HEK293T (cell line): ENCODE measurements at regions not wholly inside any gene's neighbourhood (a gene's known extent, or its start where the extent isn't known, plus 50 kb on each side); places are given as distances from the start of the nearest gene placed in this dataset.

ENCODE experiments used
- CTCF ChIA-PET: fragments of 350-600 bp; formaldehyde crosslinking; extraction: SDS; loops from one replicate; lab custom pipeline; 2021; ENCODE audit warnings: antibody characterized with exemption, inconsistent platforms; lab: Yijun Ruan, JAX
- POLR2A ChIA-PET: fragments of 350-600 bp; formaldehyde crosslinking; extraction: SDS; loops from one replicate; lab custom pipeline; 2020; ENCODE audit warnings: antibody characterized with exemption, inconsistent platforms; lab: Yijun Ruan, JAX
- DNase-seq: peaks from one replicate; pipeline ENCODE4 v3.0.0; 2012; ENCODE audit warnings: mixed read lengths; ENCODE audit errors: extremely low spot score
- ARNT ChIP-seq: fragments of 450-650 bp; IDR thresholded peaks from 2 replicates; pipeline ENCODE4 v1.6.1; 2017; ENCODE audit warnings: mild to moderate bottlenecking
- BHLHE40 ChIP-seq: fragments of 450-650 bp; IDR thresholded peaks from 2 replicates; pipeline ENCODE4 v1.6.1; 2016; ENCODE audit warnings: mild to moderate bottlenecking, moderate library complexity, borderline replicate concordance
- CTBP1 ChIP-seq: fragments of 450-650 bp; IDR thresholded peaks from 2 replicates; pipeline ENCODE4 v1.6.1; 2016; ENCODE audit warnings: borderline replicate concordance
- ELF4 ChIP-seq: fragments of 450-650 bp; IDR thresholded peaks from 2 replicates; pipeline ENCODE4 v1.6.1; 2017; ENCODE audit warnings: antibody characterized with exemption
- FOXA1 ChIP-seq: fragments of 450-650 bp; IDR thresholded peaks from 2 replicates; pipeline ENCODE4 v1.6.1; 2016; ENCODE audit warnings: mild to moderate bottlenecking
- FOXK2 ChIP-seq: fragments of 450-650 bp; IDR thresholded peaks from 2 replicates; pipeline ENCODE4 v1.6.1; 2016; ENCODE audit warnings: mild to moderate bottlenecking
- FOXM1 ChIP-seq: fragments of 450-650 bp; IDR thresholded peaks from 2 replicates; pipeline ENCODE4 v1.6.1; 2017; ENCODE audit warnings: mild to moderate bottlenecking, borderline replicate concordance
- HDGF ChIP-seq: fragments of 450-650 bp; IDR thresholded peaks from 2 replicates; pipeline ENCODE4 v1.6.1; 2017; ENCODE audit warnings: antibody characterized with exemption, borderline replicate concordance
- L3MBTL2 ChIP-seq: fragments of 450-650 bp; conservative IDR thresholded peaks from 2 replicates; pipeline ENCODE4 v1.6.1; 2016; ENCODE audit warnings: mild to moderate bottlenecking
- LEF1 ChIP-seq: fragments of 450-650 bp; IDR thresholded peaks from 2 replicates; pipeline ENCODE4 v1.6.1; 2017; ENCODE audit warnings: mild to moderate bottlenecking, borderline replicate concordance
- NFRKB ChIP-seq: fragments of 450-650 bp; IDR thresholded peaks from 2 replicates; pipeline ENCODE4 v1.6.1; 2016; ENCODE audit warnings: mild to moderate bottlenecking, moderate library complexity
- PKNOX1 ChIP-seq: fragments of 450-650 bp; IDR thresholded peaks from 2 replicates; pipeline ENCODE4 v1.6.1; 2016
- SP1 ChIP-seq: fragments of 450-650 bp; IDR thresholded peaks from 2 replicates; pipeline ENCODE4 v1.6.1; 2017
- SUZ12 ChIP-seq: fragments of 450-650 bp; IDR thresholded peaks from 2 replicates; pipeline ENCODE4 v1.6.1; 2016; ENCODE audit warnings: mild to moderate bottlenecking
- TARDBP ChIP-seq: fragments of 450-650 bp; IDR thresholded peaks from 2 replicates; pipeline ENCODE4 v1.6.1; 2016
- ZNF384 ChIP-seq: fragments of 450-650 bp; IDR thresholded peaks from 2 replicates; pipeline ENCODE4 v1.6.1; 2016

DNA sequence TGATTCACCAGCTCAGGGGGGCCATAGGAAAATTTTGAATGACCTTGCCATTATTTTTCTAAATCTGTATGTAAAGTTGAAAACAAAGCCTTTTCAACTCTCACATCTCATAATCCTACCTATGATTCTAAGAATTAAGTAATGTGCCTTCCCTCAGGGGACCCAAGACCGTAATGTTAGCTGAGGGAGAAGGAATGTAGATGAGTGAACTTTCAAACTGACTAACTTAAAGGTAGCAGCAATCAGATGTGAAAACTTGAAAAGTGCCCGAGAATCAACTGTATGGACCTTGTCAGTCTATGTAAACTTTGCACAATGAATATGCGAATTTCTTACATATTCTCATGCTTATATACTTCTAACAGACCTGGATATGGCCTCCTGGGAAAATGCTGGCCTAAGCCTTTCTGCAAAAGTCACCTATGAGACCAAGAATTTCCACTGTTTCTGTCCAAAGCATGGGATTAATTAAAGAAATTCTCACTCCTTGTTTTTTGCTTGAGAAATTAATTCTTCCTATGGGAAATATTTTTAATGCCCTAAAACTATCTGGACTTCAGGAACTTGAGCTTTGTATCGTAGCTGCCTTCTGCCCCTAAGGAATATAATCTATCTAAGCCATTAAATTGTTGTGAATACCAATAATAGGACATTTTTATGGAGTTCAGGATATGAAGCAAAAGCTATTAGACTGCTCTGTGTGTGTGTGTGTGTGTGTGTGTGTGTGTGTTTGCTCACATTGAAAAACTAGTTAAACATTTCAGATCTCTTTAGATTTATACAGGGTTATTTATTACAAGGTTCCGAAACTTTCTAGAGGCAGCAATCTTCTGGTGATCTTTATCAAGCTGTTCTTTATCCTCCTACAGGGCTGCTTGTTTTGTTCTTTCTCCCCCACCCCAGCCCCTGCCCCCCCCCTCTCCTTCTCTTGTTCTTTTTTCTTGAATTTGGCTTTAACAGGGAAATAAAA, 169.1 kb upstream of the CLINT1 start:
- DNase-seq = no peak
- POLR2A ChIA-PET = no interaction called here
- TF ChIP-seq L3MBTL2 (no peak), FOXA1 (no peak)
- CTCF ChIA-PET = interaction anchor here (0.7 to 1.7 kb wide), 2 partner anchors 33 to 379 kb away, joined by 3 to 5 read pairs; no protein-coding TSS in a partner anchor

GRCh38 chr5:158026304-158027031, 167.5 kb upstream of the CLINT1 start:
- TF ChIP-seq FOXM1 (no peak), PKNOX1 (peak; percentile 51), ZNF384 (no peak), CTBP1 (no peak), ARNT (no peak), L3MBTL2 (no peak), FOXK2 (no peak), ELF4 (no peak)
- ChIA-PET CTCF (interaction anchor here (0.7 to 0.9 kb wide), 2 partner anchors 54 to 1080 kb away, joined by 3 read pairs; no protein-coding TSS in a partner anchor), POLR2A (no interaction called here)
- DNase-seq = no peak

DNA sequence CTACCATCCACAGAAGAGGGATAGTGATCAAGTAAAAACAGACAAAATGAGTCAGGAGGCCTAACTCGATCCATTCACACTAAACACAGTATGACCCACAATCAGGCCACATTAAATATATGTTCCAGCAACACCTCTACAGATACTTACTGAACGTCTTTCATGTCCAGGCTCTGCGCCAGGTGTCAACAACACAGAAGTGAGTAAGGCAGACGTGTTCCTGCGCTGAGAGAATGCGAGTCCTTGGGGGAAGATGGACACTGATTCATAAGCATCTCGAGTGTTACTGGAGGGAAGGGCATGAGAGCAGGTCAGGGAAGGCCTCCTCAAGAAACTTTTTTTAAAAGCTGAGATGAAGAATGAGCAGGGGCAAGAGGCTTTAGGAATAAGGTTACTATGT, 164.3 kb upstream of the CLINT1 start:
- TF ChIP-seq ZNF384 (no peak), CTBP1 (no peak), LEF1 (no peak), FOXM1 (no peak), FOXA1 (no peak), NFRKB (no peak), SUZ12 (no peak), BHLHE40 (no peak), ELF4 (no peak), FOXK2 (no peak), SP1 (no peak), ARNT (no peak), TARDBP (no peak), PKNOX1 (no peak)

GRCh38 chr5:158022837-158023236, 163.9 kb upstream of the CLINT1 start:
- no peak for DNase-seq
- ChIA-PET CTCF (no interaction called here), POLR2A (no interaction called here)
- TF ChIP-seq BHLHE40 = no peak
- TF ChIP-seq L3MBTL2 = no peak
- TF ChIP-seq HDGF = no peak
- no peak for TF ChIP-seq LEF1
- TF ChIP-seq PKNOX1 = no peak
- TF ChIP-seq FOXK2 = no peak
- no peak for TF ChIP-seq ARNT
- no peak for TF ChIP-seq ELF4

More for the DNA sequence above, 164.3 kb upstream of the CLINT1 start:
- no peak for DNase-seq
- ChIA-PET POLR2A (no interaction called here), CTCF (interaction anchor here (0.6 to 1.2 kb wide), 2 partner anchors 11 to 186 kb away, joined by 3 to 5 read pairs; no protein-coding TSS in a partner anchor)

- DNase-seq = no peak
- POLR2A ChIA-PET = no interaction called here
- TF ChIP-seq LEF1 (no peak), NFRKB (no peak), CTBP1 (no peak), SP1 (no peak), FOXA1 (no peak), FOXM1 (no peak), ELF4 (no peak), PKNOX1 (no peak), TARDBP (no peak)
- CTCF ChIA-PET = interaction anchor here (0.6 to 0.7 kb wide), 2 partner anchors 9 to 388 kb away, joined by 3 read pairs; no protein-coding TSS in a partner anchor
These were observed 163.4 kb upstream of the CLINT1 start for GRCh38 chr5:158022393-158022792.
